Transverse colon (tissue), 4 donors: ENCODE measurements at regions not wholly inside any gene's neighbourhood (a gene's known extent, or its start where the extent isn't known, plus 50 kb on each side); places are given as distances from the start of the nearest gene placed in this dataset.

Source experiments
- CTCF ChIP-seq, 5 experiments: fragments of 200-600 bp in 3 of 5; fragments of 450-650 bp in 2 of 5; sonication (generic) in 3 of 5; IDR thresholded peaks; 1 replicate in 2 of 5; 2 replicates in 3 of 5; pipeline ENCODE4 v1.5.1; 2016 to 2017; ENCODE audit warnings: antibody characterized with exemption in 5 of 5, inconsistent platforms in 3 of 5, mild to moderate bottlenecking in 2 of 5, moderate library complexity in 1 of 5
- EP300 ChIP-seq: sonication (generic); formaldehyde crosslinking; IDR thresholded peaks from one replicate; pipeline ENCODE4 v1.6.1; 2017; ENCODE audit warnings: antibody characterized with exemption, low read depth
- POLR2A ChIP-seq: fragments of 450-650 bp; IDR thresholded peaks from one replicate; pipeline ENCODE4 v1.6.1; 2016; ENCODE audit warnings: antibody characterized with exemption, mild to moderate bottlenecking, moderate library complexity
- POLR2AphosphoS5 ChIP-seq, 3 donors: sonication (generic); formaldehyde crosslinking; IDR thresholded peaks; one replicate each; pipeline ENCODE4 v1.6.1; 2016; ENCODE audit warnings: antibody characterized with exemption in 3 of 3

- TF ChIP-seq POLR2A, result no peak
- no peak for TF ChIP-seq CTCF (IDR thresholded peaks at IDR 0.05)
- no peak for TF ChIP-seq EP300
- no peak for TF ChIP-seq POLR2AphosphoS5 (IDR thresholded peaks at IDR 0.05)
Observed at GRCh38 chr1:157370698-157371097, 181.6 kb downstream of the FCRL5 start.
